DMS153 (cell line): ENCODE measurements at regions not wholly inside any gene's neighbourhood (a gene's known extent, or its start where the extent isn't known, plus 50 kb on each side); places are given as distances from the start of the nearest gene placed in this dataset.

Source experiments
- DNase-seq: peaks from one replicate; lab custom pipeline; 2025; lab: John Stamatoyannopoulos, UW

- DNase-seq: no peak
Measured at GRCh38 chr18:51588616-51589015, 391.1 kb upstream of the MEX3C start.

- DNase-seq: no peak
Measured at GRCh38 chr18:51593931-51594330, 396.4 kb upstream of the MEX3C start.

DNA sequence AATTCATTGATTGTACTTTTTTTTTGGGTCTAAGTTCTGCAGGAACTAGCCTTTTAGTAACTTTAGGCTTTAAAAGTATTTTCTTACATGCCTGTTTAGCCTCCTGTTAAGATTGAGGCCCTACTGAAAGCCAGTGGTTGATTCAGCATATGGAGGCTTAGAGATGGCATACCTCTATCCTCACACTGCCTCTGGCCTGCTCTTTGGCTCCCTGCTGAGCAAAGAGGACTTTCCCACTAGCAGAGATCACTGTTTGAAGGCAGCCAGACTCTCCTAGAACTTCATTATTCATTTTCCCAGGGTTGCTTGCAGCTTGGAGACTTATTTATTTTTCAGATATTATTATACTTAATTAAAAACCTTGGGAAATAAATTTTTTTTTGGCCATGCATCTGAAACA lies 405.6 kb upstream of the MEX3C start:
- no peak for DNase-seq

DNA sequence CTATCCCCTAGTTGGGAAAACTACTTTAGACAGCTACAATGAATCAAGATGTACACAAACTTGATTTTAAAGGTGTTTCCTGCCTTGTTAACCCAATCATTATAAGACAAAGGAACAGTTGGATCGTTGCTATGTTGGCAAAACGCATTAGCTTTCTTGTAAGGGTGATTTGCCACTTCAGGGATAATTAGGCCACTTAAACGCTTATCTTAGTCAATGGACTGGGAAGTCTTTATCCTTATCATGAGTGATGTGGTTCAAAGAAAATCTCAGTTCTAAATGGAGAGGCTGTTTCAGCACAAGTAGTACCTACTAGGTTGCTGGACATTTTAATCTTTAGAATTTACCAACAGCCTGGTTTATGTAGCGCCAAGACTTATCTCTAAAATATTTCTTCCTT lies 406.1 kb upstream of the MEX3C start:
- DNase-seq: no peak

- DNase-seq: no peak
Measured at GRCh38 chr18:51610481-51610880, 413.0 kb upstream of the MEX3C start.

- no peak for DNase-seq
Measured at GRCh38 chr18:51611326-51611725, 413.8 kb upstream of the MEX3C start.

GRCh38 chr18:51614033-51614432 lies 416.6 kb upstream of the MEX3C start:
- no peak for DNase-seq

DNA sequence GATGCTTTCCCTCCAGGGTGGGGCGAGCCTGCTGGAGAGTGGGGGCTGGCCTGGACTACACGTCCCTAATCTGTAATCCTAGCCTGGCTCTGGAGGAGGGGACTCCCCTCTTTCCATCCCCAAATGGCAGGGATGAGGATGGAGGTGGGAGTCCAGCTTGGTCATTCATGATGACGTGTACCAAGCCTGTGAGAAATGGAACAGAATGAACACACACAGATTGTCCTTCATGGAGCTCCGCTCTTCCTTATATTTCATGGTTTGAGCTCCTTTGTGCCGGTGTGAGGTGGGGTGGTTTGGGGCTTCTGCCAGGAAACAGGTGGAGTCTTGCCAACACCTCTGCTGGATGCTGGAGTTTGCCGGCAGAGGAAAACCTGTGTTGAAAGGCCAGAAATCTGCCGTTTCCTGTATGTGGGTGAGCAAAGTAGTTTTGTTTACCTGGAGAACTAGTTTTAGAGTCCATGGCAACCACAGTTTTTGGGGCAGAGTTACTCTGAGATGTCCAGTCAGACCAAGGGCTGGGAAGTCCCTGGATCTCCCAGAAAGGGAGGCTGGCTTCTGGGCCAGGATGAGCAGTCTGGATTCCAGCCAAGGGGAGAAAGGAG lies 417.6 kb upstream of the MEX3C start:
- DNase-seq: no peak

- no peak for DNase-seq
Measured at GRCh38 chr18:51617167-51617566, 419.7 kb upstream of the MEX3C start.

- no peak for DNase-seq
Measured at GRCh38 chr18:51617572-51618260, 420.2 kb upstream of the MEX3C start.

DNA sequence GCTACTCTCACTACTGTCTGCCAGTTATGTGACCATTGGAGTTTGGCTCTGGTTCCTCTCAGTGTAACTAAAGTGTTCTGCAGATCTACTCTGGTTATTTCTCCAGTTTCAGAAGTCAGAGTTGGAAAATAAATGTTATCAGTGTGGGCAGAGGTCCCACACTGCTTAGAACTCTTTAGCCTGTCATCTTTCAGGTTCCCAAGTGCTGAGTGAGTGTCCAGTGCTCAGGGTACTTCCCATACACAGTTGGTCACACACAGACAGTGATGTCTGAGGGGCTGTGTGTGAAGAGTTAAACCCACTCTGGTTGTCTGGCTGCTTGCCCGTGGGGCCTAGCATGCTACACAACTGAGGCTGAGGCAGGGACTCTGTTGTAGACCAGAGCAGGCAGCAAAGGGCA lies 421.8 kb upstream of the MEX3C start:
- DNase-seq: no peak

DNA sequence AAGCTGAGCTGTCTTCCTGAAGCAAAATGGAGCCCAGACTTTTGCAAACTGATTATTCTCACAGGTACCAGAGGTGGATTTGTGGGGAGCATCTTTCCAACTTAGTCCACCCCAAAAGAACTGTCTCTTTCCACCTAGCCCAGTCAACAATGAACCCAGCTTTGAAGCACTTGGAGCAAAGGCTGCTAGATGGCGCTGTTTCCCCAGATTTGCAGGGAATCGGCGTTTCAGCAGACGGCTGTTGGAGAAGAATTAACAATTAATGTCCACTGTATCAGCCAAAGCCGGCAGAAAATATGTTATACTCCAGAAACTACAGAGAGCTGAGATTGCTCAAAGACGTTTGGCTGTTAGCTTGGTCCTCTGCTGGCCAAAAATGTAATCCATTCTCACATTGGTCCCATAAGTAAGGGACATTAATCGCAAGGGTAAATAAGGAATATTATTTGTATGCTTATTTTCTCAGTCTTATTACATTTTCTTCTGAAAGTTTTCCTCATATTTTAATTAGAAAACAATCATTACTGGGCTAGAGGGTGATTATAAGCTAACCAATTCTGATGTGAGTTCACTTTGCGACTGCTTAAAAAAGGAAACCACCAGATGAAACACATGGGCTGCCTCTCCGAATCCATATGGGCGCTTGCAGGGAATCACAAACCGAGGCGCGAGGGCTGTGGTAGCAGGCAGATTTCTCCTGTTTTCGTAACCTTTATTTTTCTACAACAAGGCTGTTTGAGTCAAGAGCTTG lies 423.8 kb upstream of the MEX3C start:
- DNase-seq: peak; percentile 15

GRCh38 chr18:51621864-51622160 lies 424.3 kb upstream of the MEX3C start:
- no peak for DNase-seq

- DNase-seq: no peak
Measured at GRCh38 chr18:51622702-51623101, 425.2 kb upstream of the MEX3C start.

GRCh38 chr18:51623653-51624052 lies 426.2 kb upstream of the MEX3C start:
- no peak for DNase-seq

GRCh38 chr18:51630706-51631105 lies 433.2 kb upstream of the MEX3C start:
- no peak for DNase-seq

- DNase-seq: no peak
Measured at GRCh38 chr18:51637881-51638280, 440.4 kb upstream of the MEX3C start.

DNA sequence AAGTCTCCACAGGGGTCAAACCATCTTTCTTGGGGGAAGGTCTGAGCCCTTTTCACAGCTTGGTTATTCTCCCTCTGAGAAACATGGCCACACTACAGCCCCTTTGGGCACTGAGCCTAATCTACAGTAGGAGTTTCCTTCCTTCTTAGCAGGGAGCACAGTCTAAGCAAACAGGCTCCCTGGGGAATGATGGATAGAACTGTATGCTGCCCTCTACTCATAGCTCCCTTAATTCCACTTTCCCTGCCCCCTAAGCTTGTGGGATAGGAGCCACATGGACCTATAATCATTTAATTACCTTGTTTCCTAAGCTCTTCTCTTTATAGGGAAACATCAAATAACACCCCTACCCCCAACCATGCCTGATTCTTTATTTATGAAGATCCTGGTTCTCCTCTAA lies 442.1 kb upstream of the MEX3C start:
- no peak for DNase-seq

DNA sequence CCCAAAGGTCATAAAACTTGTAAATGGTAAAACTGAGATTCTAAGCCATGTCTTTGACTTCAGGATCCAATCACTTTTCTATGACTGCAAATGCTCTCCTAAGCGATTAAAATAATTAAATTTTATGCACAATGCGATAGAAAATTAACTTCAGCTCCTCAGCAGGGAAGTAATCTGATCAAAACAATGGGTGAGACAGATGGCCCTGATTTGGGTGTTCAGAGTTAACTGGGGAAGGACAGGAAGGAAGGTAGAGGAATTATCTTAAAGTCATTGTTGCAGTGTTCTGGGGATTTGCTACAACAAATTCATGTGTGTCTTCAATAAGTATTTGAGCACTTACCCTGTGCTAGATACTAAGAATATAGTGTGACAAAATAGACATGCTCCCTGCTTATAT lies 446.0 kb upstream of the MEX3C start:
- DNase-seq: no peak

DNA sequence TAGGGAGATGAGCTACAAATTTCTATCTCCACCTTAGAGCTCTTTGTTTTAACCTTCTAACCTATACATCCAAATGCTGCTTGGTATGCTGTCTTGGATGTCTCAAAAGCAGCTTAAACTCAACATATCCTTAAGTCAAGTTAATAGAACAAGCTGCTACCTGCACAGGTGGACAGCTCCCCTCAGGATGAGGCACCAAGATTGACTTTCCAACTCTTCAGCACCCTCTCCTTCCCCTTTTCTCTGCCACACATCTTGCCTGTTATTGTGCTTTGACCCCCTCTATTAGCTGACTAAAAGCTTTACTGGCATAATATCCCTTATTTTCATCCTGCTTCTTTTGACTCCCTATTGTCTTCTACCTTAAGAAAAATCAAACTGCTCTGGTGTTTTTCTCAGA lies 448.1 kb upstream of the MEX3C start:
- no peak for DNase-seq

GRCh38 chr18:51647346-51647745 lies 449.9 kb upstream of the MEX3C start:
- DNase-seq: no peak

DNA sequence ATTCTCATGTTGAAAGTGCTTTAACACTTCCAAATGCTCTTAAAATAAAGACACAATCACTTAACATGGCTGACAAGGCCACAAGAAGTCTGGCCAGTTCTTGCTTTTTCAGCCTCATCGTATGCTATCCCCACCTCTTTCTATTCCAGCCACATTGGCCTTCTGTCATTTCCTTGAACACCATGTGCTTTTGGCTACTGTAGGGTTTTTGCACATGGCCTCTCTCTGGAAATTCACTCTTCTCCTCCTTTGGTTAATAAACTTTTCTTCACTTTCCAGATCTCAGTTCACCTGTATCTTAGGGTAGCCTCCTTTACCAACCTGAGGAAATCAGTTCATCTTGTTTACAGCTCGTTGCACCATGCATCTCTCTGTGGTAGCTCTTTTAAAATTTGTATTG lies 450.5 kb upstream of the MEX3C start:
- DNase-seq: no peak

GRCh38 chr18:51649796-51650195 lies 452.3 kb upstream of the MEX3C start:
- no peak for DNase-seq

- no peak for DNase-seq
Measured at GRCh38 chr18:51651761-51652160, 454.3 kb upstream of the MEX3C start.
